GOT3 (cell line): ENCODE measurements at regions not wholly inside any gene's neighbourhood (a gene's known extent, or its start where the extent isn't known, plus 50 kb on each side); places are given as distances from the start of the nearest gene placed in this dataset.

Source experiments
- DNase-seq: peaks from one replicate; lab custom pipeline; 2025; ENCODE audit warnings: mixed read lengths; lab: John Stamatoyannopoulos, UW

DNA sequence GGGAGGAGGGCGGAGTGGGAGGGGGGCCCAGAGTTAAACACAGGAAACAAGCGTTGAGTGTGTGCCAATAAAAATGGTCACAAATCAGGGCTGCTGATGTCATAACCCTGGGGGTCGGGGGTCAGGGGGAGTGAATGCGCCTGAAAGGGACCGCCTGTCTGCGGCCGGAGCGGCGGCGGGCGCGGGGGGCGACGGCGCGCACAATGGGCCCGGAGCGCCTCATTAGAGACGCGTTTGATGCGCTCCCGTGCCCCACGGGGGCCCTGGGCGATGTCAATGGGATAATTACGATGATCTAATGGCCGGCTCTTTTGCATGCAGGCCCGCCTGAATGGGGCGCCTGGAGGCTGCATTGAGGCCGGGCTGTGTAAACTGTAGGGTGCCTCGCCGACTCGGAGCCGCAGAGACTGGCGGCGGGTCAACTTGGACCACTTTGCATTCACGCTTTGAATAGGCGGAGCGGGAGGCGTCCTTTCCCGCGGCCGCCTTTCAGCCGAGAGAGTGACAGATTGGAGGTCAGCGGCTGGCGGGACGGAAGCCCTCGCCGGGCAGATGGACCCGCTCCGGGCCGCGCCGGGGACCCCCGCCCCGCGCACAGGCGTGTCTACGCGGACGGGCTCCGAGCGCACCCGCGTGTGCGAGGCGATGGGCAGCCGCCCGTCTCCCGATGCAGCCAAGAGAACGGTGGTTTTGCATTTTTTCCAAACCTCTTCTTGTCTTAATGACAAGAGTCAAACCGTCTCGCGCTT lies 296.1 kb downstream of the TFAP2C start:
- no peak for DNase-seq

DNA sequence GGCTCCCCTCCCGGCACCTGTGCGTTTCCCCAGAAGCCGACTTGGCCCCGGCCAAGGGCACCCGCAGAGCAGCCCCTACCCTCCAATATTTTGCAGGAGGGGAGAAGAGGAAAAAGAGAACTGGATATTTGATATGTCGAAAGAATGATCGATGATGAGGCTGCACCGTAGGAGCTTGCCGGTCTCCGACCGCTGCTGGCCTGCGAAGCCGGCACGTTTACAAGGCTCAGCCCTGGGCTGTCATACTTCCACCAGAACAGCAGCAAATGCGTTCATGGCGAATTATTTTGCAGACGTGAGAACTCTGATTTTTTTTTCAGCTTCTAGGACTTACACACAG lies 296.7 kb downstream of the TFAP2C start:
- DNase-seq = no peak

DNA sequence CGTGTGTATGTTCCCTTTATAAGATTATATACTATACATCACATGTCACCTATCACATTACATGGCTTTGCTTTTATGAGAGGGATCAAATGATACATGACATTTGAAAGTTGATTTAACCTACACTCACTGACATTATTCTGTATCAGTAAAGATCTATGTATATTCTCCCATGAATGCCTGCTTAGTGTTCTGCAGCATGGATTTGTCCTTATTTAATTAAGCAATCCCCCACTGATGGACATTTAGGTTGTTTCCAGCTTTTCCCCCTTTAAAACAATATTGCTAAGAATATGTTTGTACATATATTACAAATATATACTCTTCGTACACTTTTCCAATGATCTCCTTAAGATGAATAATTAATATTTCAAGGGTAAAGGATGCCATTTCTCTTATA lies 297.4 kb downstream of the TFAP2C start:
- no peak for DNase-seq

DNA sequence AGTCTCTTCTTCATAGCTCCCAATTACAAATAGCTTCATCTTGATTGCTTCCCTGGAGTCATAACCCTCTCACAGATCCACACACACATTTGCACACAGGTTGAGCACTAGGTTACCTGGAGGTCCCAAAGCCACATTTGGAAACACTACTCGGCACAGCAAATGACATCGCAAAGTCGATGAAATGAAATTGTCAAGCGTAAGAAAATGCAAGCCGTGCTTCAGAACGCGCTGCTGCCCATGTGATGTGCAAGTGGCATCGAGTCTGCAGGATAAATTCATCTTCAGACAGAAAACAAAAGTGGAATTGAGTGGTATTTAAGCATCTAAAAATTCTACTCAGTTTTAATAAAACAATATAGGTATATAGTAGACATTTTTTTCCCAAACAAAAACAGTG lies 298.0 kb downstream of the TFAP2C start:
- no peak for DNase-seq

DNA sequence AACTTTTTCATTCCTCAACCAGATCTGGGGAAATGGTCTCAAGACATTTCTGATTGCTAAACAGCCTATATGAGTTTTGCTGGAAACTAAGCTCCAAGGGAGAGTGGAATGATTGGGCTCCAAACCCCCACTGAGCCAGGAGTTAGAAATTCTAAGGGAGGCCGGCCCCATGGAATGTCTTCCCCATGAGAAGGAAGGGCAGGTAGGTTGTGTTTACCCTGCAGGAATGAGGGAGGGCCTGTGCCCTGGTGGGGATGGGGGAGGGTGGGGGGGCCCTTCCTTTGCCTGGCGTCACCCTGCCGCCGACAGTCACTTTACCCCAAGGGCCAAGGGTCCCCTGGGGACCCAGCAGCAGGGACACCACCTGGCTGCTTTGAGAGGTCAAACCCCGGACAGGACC lies 298.9 kb downstream of the TFAP2C start:
- DNase-seq = no peak

DNA sequence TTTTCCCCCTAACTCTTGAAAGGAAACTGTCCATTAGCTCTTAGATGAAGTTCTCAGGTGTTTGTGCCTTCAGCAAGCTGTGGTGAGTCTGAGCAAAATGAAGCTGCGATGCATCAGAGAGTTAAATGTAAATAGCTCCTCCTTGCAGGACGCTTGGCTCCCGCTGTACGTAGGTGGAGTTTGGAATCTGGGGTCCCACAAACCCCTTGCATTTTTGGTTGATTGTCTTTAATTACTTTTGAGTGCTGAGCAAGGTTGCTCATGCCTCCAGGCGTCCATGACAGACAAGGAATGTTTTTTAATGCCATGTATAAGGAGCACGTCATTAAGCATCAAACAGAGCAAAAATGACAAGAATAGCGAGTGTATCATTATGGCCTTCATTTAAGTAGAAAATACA lies 300.5 kb downstream of the TFAP2C start:
- DNase-seq = no peak

DNA sequence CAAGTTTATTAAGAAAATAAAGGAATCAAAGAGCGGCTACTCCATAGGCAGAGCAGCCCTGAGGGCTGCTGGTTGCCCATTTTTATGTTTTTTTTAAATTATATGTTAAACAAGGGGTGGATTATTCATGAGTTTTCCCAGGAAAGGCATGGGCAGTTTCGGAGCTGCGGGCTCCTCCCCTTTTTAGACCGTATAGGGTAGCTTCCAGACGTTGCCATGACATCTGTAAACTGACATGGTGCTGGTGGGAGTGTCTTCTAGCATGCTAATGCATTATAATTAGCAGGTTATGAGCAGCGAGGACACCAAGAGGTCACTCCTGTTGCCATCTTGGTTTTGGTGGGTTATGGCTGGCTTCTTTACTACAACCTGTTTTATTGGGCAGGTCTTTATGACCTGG lies 301.8 kb downstream of the TFAP2C start:
- DNase-seq = no peak

DNA sequence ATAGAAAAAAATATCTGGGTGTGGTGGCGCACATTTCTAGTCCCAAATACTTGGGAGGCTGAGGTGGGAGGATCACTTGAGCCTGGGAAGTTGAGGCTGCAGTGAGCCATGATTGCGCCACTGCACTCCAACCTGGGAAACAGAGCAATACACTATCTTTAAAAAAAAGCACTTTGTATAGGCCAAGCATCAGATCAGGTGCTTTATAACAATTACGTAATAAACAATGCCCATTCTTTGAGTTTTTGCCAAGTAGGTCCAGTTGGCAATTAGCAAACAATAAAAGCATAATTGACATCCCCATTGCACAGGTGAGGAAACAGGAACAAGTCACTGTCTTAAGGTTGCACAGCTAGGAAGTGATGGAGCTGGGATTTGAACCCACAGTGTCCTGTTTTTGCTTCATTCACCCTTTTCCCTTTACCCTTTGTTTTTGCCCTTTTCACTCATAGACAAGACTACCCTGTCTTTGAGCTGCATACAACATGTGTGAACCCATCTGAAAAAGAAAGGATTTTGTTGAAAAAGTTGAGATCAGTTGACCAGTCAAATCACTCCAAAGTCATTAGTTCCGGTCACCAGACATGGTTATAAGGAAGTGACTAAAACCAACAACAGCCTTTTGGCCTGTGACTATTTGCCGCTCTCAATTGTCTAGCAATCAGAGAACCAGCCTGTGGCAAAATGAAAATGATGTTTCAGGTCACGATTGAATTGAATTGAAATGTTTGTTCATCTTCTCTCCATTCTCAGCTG lies 303.6 kb downstream of the TFAP2C start:
- DNase-seq = no peak

DNA sequence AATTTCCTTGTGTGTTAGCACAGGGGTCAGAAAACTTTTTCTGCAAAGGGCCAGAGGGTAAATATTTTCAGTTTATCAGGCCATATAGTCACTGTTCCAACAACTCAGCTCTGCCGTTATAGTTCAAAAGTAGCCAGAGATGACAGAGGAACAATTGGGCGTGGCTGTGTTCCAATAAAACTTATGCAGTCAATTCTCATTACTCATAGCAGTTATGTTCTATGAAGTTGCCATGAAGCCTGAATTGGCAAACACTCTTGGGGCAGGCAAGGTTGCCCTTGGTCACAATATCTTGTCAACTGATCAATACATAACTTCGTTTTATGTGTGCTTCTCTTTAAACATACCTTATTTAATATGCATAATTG lies 304.2 kb downstream of the TFAP2C start:
- DNase-seq = no peak

DNA sequence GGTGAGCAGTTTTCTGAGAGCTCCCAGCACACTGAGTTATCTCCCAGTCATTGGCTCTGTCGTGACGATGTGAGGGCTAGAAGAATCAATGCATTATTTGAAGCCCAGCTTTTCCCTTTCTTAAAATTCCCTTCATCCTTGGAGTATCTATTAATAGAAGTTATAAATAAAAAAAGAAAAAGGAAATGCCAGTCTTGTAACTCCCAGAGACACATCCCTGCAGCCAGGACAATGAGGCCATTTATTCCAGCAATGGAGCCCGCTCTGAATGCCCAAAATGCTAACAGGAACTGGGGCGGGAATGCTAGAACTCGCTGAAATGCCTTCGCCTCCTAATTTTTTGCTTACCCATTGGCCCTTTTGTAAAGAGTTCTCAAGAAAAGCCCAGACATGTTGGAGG lies 305.8 kb downstream of the TFAP2C start:
- no peak for DNase-seq

DNA sequence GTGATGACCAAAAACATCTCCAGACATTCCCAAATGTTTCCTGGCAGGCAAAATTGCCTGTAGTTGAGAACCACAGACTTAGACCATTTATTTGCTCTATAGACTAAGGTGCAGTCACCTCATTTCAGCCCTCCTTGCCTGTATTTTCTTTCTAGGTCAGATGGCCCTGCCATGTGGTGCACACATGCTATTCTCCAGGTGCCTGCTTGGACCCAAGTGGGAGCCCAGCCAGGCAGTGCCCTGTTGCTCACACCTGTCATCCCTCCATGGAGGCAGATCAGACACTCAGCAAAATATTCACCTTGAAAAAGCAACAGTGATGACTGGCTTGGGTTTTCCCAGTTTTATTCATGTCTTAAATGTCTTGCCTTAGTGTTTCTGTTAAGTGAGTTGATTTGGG lies 311.4 kb downstream of the TFAP2C start:
- no peak for DNase-seq

DNA sequence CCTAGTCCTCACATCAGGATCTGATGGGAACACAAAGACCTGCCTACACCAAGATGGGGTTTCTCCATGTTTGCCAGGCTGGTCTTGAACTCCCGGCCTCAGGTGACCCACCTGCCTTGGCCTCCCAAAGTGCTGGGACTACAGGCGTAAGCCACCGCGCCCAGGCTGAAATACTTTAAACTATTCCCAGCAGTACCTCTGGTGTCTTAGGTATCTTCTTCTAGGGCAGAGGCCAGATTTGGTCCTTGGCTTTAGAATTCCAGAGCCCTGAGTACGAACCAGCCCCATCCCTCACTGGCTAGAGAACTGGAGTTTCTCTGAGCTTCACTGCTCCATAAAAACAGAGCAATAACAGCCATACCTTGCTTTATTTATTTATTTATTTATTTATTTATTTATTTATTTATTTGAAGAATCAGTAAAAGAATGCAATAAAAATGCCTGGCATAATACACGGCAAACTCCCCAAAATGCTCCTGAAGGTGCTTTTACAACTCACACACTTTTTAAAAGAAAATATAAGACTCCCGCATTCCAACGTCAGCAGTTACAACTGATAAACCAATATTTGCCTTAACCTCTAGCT lies 312.1 kb downstream of the TFAP2C start:
- no peak for DNase-seq

DNA sequence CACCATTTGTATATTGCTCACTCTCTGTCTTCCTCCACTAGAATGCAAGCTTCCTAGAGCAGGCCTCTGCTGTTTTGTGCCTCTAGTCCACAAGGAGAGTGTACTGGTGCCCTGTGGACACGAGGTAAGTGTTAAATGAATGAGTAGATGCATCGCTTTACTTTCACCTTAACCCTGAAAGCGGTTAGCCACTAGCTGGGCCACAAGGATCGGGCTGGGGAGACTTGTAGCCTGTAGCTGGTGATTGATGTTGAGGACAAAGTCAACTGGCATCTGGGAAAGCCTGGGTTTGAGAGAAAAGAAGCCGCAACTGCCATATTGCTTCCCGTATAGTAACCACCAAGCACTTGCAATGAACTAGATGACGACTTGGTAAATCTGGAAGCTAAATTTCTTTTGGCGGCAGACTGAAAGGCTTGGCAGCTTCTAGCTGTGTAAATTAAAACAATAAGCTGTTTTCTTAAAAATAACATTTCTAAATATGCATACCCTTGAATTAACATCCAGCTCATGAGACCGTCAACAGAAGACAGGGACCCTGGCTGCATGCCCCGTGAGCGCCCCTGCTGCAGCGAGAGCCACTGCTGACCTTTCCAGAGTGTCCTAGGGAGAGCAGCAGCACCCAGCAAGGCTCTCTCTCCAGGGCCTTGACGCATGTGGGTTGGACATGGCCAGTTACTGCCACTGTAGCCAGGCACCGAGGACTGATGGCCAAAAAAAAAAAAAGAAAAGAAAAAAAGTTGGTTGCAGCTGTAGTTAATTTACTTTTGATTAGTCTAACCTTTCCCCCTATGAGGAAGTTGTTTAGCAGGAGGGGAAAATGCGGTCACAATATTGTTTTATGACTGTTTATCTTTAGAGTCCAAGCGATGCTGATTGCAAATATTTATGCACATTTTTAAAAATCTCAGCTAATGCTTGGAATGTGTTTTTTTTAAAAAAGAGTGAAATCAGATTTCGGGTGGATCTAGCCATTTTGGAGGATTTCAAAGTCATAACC lies 315.1 kb downstream of the TFAP2C start:
- no peak for DNase-seq

DNA sequence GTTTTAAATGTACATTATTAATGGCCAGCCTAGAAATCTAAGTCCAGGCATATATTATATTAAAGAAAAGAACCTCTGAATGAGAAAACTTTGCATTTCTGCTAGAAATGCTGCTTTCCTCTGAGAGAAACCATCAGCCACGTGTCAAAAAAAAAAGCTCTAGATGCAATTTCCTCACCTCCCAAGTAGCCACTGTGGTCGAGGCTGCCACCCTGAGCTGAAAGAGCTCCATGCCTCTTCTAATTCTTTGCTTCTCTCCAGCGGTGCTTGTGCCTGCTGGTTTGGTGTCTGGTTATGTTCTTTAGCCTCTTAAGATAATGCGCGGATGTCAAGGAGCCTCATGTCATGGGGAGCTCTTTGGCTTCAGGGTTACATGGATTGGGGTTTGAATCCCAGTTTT lies 316.0 kb downstream of the TFAP2C start:
- no peak for DNase-seq

GRCh38 chr20:56945901-56946300 lies 316.8 kb downstream of the TFAP2C start:
- no peak for DNase-seq

GRCh38 chr20:56949318-56949717 lies 317.1 kb downstream of the BMP7 start:
- DNase-seq = no peak

- DNase-seq = no peak
These were observed 314.0 kb downstream of the BMP7 start for GRCh38 chr20:56952258-56953047.

DNA sequence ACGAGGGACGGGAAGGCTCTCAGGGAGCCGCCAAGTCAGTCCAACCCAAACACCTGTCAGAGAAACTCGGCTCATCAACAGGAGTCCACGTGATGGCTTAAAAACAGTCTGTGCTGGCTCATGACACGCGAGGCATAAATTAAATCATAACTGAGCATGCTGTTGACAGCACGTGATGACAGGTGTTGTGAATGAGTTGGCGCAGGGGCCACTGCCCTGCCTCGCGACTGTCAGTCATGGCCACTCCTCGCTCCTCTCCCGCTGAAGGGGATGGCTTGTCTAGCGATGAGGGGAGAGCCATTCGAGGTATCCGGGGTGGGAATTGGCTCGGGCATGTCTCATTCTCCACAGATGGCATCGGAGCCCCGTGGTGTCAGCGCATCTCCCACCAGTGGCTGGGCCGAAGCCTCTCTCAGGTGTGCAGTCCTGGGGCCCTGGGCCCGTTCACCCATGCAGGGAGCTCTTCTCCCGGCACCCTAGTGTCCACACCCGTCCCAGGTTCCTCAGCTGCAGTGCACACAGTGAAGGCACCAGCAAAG lies 313.3 kb downstream of the BMP7 start:
- no peak for DNase-seq

- DNase-seq = no peak
These were observed 311.6 kb downstream of the BMP7 start for GRCh38 chr20:56954797-56955196.

- no peak for DNase-seq
These were observed 310.8 kb downstream of the BMP7 start for GRCh38 chr20:56955680-56956079.

GRCh38 chr20:56956534-56956933 lies 309.9 kb downstream of the BMP7 start:
- DNase-seq = no peak
